NCI-H1436 treated with DMSO at 0.1 percent for 48 hours (cell line): ENCODE measurements at regions not wholly inside any gene's neighbourhood (a gene's known extent, or its start where the extent isn't known, plus 50 kb on each side); places are given as distances from the start of the nearest gene placed in this dataset.
"Not testable (repeated sequence)": the region's sequence is repeated elsewhere in the genome, so short reads cannot be mapped to it uniquely, and the experiment has no call there.

Experiments used
- DNase-seq: peaks from one replicate; lab custom pipeline; 2025; lab: John Stamatoyannopoulos, UW

DNA sequence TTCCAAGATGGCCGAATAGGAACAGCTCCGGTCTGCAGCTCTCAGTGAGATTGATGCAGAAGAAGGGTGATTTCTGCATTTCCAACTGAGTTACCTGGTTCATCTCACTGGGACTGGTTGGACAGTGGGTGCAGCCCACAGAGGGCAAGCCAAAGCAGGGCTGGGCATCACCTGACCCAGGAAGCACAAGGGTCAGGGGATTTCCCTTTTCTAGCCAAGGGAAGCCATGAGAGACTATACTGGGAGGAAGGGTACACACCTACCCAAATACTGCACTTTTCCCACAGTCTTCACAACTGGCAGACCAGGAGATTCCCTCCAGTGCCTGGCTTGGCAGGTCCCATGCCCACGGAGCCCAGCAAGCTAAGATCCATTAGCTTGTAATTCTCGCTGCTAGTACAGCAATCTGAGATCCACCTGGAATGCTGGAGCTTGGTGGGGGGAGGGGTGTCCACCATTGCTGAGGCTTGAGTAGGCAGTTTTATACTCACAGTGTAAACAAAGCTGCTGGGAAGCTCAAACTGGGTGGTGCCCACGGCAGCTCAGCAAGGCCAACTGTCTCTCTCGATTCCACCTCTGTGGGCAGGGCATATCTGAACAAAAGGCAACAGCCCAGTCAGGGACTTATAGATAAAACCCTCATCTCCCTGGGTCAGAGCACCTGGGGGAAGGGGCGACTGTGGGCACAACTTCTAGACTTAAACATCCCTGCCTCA is 365.8 kb downstream of the SPRY2 start:
- not testable (repeated sequence) for DNase-seq

DNA sequence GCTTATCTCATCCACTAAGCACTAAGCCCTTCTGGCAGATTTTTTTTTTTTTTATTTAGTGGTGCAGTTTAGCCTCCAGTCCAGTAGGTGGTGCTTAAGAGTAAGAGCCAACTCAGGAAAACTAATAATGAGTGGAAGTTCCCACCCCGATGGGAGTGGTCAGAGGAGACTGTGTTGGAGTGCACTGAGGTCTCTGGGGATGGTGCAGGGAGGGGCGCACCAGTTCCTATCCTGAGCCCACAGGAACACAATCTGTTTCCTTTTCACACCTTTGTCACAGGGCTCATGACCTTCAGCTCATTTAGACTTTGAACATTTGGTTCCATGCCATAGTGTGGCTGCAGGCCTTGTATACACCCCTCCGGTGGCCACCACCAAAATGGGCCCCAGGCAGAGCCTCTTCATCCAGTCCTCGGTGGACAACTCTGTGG is 367.4 kb downstream of the SPRY2 start:
- no peak for DNase-seq

GRCh38 chr13:79972066-79972569 is 368.8 kb downstream of the SPRY2 start:
- DNase-seq: no peak

DNA sequence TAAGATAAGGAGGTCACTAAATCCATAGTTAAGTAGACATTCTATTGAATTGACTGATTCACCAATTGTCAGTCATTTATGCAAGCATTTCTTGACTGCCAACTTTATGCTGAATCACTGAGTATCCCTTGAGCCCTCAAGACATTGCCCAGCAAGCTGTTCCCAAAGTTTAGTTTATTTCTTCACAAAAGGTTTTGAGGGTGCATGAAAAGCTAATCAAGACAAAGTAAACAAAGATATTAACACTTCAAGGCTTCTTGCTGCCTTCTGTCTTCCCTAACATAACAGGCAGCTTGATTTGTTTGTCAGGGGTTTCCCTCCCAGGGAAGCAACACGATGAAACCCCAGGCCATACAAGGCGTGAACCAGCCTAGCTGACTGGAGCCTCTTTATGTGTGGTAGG is 374.4 kb downstream of the SPRY2 start:
- DNase-seq: no peak

GRCh38 chr13:79966059-79966458 is 374.9 kb downstream of the SPRY2 start:
- DNase-seq: no peak

GRCh38 chr13:79946556-79946955 is 394.4 kb downstream of the SPRY2 start:
- DNase-seq: no peak

DNA sequence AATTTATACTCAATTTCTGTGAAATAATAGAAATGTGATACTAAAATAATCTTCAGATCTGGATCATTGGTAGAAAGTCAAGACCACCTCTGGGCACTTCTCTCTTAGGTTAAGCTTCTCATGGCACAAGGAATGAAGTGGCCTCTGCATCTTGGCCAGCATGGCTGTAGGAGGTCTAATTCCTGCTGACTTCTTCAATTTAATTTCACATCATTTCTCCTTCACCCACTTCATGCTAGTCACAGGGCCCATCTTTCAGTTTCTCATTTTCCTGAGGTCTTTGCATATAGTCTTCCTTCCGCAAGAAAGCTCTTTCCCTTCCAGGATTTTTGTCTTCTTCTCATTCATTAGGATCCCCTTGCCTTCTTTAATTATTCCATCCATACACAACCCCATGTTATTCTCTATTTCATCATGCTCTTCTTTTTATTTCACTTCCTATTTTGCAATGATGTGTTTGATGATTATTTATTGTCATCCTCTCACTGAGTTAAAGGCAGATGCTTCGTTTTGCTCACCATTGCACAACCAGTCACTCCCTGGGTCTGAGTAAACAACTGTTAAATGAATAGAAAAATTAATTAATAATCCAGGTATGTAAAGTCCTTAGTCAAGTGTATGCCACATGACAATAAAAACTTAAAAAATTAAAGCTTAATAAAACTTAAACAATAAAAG is 397.4 kb downstream of the SPRY2 start:
- DNase-seq: no peak

DNA sequence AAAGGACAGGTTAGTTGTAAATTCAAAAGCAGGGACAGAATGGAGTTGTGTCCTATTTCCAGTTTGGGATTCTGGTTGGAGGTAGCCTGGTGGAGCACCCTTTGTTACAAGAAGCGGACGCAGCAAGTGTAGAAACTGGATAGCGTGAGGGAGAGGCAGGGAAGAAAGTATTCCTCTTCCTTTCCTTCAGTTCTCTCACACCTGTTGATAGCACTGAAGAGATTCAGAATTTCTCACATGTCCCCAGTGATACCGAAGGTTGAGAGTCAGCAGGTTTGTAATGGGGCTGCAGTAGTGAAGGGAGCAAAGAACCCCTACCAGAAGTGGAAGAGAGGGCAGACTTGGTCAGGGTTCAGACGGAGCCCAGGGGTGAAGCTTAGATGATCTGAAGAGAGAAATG is 399.2 kb downstream of the SPRY2 start:
- no peak for DNase-seq

DNA sequence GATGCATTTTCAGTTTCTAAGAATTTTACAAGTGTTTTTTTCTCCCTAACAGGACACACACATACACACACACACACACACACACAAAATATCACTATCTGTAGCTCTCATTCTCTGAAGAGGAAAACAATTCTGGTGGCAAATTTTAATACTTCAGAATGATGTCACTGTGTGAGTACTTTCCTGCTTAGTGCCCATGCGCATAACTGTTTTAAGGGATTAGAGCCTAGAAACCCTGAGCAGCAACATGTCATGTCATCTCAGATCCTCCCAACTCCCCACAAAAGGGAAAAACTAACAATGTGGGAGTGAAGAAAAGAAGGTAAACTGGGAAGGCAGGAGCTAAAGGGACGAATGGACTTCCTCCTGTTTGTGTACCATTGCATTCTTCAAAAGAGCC is 401.2 kb downstream of the SPRY2 start:
- DNase-seq: no peak

- no peak for DNase-seq
These were observed 403.1 kb downstream of the SPRY2 start for GRCh38 chr13:79937771-79938216.

GRCh38 chr13:79937311-79937710 is 403.6 kb downstream of the SPRY2 start:
- no peak for DNase-seq

GRCh38 chr13:79936368-79937136 is 404.4 kb downstream of the SPRY2 start:
- DNase-seq: no peak

- no peak for DNase-seq
These were observed 405.8 kb downstream of the SPRY2 start for GRCh38 chr13:79935121-79935520.

- DNase-seq: no peak
These were observed 407.5 kb downstream of the SPRY2 start for GRCh38 chr13:79933389-79933788.

DNA sequence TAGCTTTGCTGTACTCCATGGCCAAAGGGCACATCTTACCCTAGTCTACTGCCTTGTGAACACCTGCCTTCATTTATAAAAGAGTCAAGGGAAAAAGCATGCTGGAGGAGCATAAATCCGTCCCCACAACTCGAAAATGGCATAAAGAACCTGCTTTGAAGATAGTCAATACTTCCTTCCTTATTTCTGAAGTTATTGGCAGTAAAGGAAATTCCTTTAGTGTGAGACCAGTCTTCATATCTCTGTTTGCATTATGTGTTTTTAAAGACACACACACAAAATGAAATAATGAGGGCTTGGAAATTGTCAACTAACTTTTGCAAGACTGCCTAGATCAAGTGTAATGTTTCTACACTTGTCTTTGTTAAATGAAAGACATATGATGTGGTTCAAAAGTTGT is 408.4 kb downstream of the SPRY2 start:
- DNase-seq: no peak

DNA sequence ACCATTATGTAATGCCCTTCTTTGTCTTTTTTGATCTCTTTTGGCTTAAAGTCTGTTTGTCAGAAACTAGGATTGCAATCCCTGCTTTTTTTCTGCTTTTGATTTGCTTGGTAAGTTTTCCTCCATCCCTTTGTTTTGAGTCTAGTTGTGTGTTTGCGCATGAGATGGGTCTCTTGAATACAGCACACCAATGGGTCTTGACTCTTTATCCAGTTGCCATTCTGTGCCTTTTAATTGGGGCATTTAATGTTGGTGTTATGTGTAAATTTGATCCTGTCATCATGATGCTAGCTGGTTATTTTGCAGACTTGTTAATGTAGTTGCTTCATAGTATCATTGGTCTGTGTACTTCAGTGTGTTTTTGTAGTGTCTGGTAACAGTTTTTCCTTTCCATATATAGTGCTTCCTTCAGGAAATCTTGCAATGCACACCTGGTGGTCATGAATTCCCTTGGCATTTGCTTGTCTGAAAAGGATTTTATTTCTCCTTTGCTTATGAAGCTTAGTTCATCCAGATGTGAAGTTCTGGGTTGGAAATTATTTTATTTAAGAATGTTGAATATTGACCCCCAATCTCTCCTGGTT is 416.9 kb downstream of the SPRY2 start:
- not testable (repeated sequence) for DNase-seq

- no peak for DNase-seq
These were observed 421.8 kb downstream of the SPRY2 start for GRCh38 chr13:79919091-79919490.

DNA sequence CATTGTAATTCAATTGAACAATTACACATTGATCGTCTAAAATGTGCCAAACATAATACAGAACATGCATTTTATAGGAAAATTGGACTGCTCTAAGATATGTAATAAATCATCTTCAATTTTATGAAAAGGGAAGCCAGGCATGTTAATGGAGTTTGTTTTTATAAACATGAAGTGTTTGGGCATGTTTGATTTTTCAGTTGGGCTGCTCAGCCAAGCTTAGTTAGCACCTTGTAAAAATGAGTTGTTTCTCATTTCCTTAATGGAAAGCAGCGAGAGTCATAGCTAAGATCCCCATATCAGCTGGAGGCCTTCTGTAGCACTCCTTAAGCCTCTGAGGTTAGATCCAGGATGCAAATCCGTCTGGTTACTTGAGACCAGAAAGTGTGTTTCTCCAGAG is 422.3 kb downstream of the SPRY2 start:
- DNase-seq: no peak

DNA sequence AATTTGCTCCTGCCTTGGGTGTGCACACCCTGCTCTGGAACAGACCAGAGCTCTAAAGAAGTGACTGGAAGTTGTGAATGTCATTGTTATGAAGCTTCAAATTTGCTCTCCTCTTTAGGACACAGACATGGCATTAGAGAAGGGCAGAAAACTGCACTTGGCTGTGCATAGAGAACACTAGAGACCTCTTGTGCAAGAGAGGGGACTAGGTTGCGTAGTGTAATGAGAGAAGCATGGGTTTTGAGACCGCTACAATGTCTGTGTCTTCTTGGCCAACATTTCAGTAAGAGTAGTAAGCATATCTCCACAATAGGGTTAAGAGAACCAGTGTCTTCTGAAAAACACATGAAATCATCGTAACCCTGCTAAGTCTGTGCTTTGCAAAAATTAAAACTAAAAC is 423.3 kb downstream of the SPRY2 start:
- no peak for DNase-seq

DNA sequence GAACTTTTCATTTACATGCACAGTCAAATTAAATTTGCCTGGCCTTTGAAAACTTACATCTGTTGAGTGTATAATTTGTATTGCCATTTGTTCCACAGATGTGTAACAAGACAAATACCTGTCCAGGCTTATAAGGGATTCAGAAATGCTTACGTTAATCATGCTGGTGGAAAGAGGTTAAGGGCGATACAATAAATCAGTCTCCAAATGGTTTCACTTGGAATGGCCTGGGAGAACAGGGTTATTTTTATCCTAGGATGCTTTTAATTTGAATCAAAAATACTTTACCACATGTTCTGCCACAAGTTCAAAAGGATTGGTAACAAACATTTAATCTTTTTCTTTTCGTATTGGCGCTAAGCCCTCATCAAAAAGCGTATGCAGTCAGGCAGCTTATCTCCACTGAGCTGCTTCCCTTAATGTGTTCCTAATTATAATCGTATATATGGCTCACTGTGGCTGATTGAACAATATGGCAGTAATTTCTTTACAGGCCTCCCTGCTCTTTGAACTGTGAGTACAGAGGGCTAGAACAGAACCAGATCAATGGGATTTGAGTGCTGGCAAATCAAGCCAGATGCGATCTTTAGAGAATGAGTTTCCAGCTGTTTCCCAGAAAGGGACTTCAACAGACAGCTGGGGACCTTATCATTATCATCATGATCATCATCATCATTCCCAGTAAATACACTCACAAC is 425.7 kb downstream of the SPRY2 start:
- DNase-seq: no peak

DNA sequence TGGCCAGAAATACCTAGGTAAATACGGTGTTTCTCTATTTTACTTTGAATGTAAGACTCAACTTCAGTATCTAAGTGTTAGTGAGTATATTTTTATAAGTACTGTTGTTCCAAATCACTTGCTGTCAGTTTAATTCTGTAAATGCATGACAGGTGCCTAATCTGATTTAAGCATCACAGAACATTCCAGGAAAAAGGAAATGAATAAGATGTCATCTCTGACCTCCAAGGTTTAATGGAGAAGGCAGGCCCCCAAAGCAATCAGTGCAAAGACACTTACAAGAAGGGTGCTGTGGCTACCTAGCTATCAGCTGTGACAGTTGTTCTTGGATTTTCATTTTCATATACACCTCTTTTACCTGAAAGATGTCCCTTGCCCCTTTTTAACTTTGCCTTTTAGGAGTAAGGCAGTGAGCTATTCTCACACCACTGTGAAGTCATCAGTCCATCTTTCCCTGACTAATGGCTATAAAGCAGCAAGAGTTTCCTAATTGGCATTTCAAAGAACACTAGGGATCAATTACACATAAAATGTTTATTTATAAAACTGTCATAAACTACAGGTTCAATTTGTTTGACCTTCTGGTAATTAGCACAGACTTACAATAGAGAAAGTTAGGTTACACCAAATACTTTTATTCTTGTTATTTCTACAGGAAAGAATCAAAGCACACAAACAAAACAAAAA is 427.6 kb downstream of the SPRY2 start:
- no peak for DNase-seq
